ENCODE measurements at regions not wholly inside any gene's neighbourhood (a gene's known extent, or its start where the extent isn't known, plus 50 kb on each side); places are given as distances from the start of the nearest gene placed in this dataset.

DNA sequence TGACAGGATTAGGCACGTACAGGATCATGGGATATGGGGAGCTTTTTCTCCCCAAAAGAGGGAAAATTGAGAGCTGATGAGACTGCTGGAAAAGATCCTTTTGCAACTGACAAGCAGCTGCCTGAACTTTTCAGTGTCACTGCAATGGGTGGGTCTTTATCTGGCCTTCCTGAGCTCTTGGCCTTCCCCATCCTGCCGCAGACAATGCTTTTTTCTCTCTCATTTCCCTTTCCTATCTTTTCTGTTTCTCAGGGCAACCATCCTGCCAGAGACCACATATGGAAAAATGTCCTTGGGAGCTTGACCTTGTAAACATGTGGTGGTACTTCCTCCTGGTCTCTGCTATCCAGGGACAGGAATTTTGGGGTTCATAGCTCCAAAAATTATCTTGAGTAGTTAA, 75.8 kb downstream of the CALM1 start:
- Mint-ChIP-seq H3K27me3 (peaks cover 9% of the 10 kb centered on the region), H3K9me3 (peaks cover 11% of the 10 kb centered on the region), H3K4me1 (ENCODE audit: unreplicated experiment) (no peaks in the 10 kb centered on the region), H3K27ac (no peak overlapping the region), H3K4me3 (no peak overlapping the region), H3K36me3 (no peaks in the 10 kb centered on the region)
- TF ChIP-seq, protein P1, sequence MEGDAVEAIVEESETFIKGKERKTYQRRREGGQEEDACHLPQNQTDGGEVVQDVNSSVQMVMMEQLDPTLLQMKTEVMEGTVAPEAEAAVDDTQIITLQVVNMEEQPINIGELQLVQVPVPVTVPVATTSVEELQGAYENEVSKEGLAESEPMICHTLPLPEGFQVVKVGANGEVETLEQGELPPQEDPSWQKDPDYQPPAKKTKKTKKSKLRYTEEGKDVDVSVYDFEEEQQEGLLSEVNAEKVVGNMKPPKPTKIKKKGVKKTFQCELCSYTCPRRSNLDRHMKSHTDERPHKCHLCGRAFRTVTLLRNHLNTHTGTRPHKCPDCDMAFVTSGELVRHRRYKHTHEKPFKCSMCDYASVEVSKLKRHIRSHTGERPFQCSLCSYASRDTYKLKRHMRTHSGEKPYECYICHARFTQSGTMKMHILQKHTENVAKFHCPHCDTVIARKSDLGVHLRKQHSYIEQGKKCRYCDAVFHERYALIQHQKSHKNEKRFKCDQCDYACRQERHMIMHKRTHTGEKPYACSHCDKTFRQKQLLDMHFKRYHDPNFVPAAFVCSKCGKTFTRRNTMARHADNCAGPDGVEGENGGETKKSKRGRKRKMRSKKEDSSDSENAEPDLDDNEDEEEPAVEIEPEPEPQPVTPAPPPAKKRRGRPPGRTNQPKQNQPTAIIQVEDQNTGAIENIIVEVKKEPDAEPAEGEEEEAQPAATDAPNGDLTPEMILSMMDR (conservative IDR thresholded peaks at IDR 0.05), result no peak
- peak; percentile 0 for DNase-seq (ENCODE audit: extremely low spot score, unreplicated experiment)

All from type B pancreatic cell (in vitro differentiated cells).